Spleen (tissue), 11 donors: ENCODE measurements at regions not wholly inside any gene's neighbourhood (a gene's known extent, or its start where the extent isn't known, plus 50 kb on each side); places are given as distances from the start of the nearest gene placed in this dataset.

Experiments used
- DNase-seq: peaks from one replicate; pipeline ENCODE4 v3.0.0-alpha.2; 2020
- H3K27ac ChIP-seq, 8 donors: fragments of 200-600 bp; sonication (generic) in 7 of 8; 1 replicate in 4 of 8; 2 replicates in 4 of 8; pipeline versions ENCODE4 v1.5.0 to v1.8.0; 2016 to 2021; ENCODE audit warnings: inconsistent platforms in 4 of 8, mild to moderate bottlenecking in 4 of 8, moderate library complexity in 1 of 8
- H3K27me3 ChIP-seq, 7 donors: fragments of 200-600 bp; sonication (generic) in 6 of 7; replicated peaks in 1 of 7; 1 replicate in 4 of 7; 2 replicates in 3 of 7; pipeline versions ENCODE4 v1.5.0 to v1.8.0; 2016 to 2021; ENCODE audit warnings: inconsistent platforms in 3 of 7, mild to moderate bottlenecking in 1 of 7
- H3K36me3 ChIP-seq, 6 donors: fragments of 200-600 bp; sonication (generic) in 5 of 6; 1 replicate in 4 of 6; 2 replicates in 2 of 6; pipeline versions ENCODE4 v1.5.0 to v1.8.0; 2016 to 2021; ENCODE audit warnings: inconsistent platforms in 2 of 6
- H3K4me1 ChIP-seq, 6 donors: fragments of 200-600 bp; sonication (generic) in 5 of 6; 1 replicate in 3 of 6; 2 replicates in 3 of 6; pipeline versions ENCODE4 v1.5.0 to v1.8.0; 2016 to 2021; ENCODE audit warnings: inconsistent platforms in 3 of 6
- H3K4me3 ChIP-seq, 8 donors: fragments of 200-600 bp; sonication (generic) in 7 of 8; 1 replicate in 4 of 8; 2 replicates in 4 of 8; pipeline versions ENCODE4 v1.5.0 to v1.8.0; 2016 to 2021; ENCODE audit warnings: inconsistent platforms in 4 of 8, mild to moderate bottlenecking in 4 of 8, moderate library complexity in 2 of 8
- H3K9me3 ChIP-seq, 8 donors: fragments of 200-600 bp; sonication (generic) in 7 of 8; 1 replicate in 4 of 8; 2 replicates in 4 of 8; pipeline versions ENCODE4 v1.5.0 to v1.8.0; 2016 to 2021; ENCODE audit warnings: inconsistent platforms in 4 of 8
- CTCF ChIP-seq, 11 experiments: fragments of 200-600 bp in 7 of 11; fragments of 450-650 bp in 4 of 11; sonication (generic) in 4 of 11; IDR thresholded peaks in 8 of 11; conservative IDR thresholded peaks in 3 of 11; 1 replicate in 7 of 11; 2 replicates in 4 of 11; pipeline versions ENCODE4 v1.4.0 to v1.8.0; 2016 to 2021; ENCODE audit warnings: antibody characterized with exemption in 11 of 11, inconsistent platforms in 4 of 11, mild to moderate bottlenecking in 1 of 11
- POLR2A ChIP-seq, 3 donors: fragments of 450-650 bp; IDR thresholded peaks; one replicate each; pipeline ENCODE4 v1.5.1; 2017; ENCODE audit warnings: antibody characterized with exemption in 3 of 3, mild to moderate bottlenecking in 1 of 3
- POLR2AphosphoS5 ChIP-seq, 3 donors: sonication (generic); formaldehyde crosslinking; IDR thresholded peaks; one replicate each; pipeline ENCODE4 v1.5.1; 2017; ENCODE audit warnings: antibody characterized with exemption in 3 of 3
- WGBS, 5 donors: extraction: QIAGEN DNeasy Blood & Tissue Kit in 3 of 5; methylation state at CpG; one replicate each; pipeline versions ENCODE4 v1.1.5 to v1.1.7; 2013 to 2018; 5-methylcytosine and 5-hydroxymethylcytosine counted together
- intact Hi-C: fragments of 100-400 bp; cut with DNase I; formaldehyde crosslinking; loops from one replicate; pipeline ENCODE4 v1.15.0; 2023; ENCODE audit warnings: low total_unique reads
- donor health status: healthy with polysubstance abuse.
- donor health status: DM: no; HTN: no; CAD: no; lungs with moderate emphysema.
- donor health status: DM: no; HTN: no; CAD: no.
- donor health status: Bipolar disorder and iron deficiency.
- donor health status: healthy.
- donor health status: DM: no; HTN: no; CAD: no.
- donor health status: DM: yes; HTN: yes; CAD: no.

GRCh38 chr17:27381007-27381501, 75.2 kb upstream of the KSR1 start:
- Histone ChIP-seq H3K36me3 (no peaks in the 10 kb centered on the region), H3K27ac (peak overlapping the region in 2 of 8 donors; percentile 23 to 30), H3K9me3 (peaks cover 0 to 3% (median 0%) of the 10 kb centered on the region in 8 donors), H3K4me3 (peak overlapping the region in 1 of 8 donors; percentile 38), H3K4me1 (peaks cover 8 to 24% (median 14%) of the 10 kb centered on the region in 6 donors), H3K27me3 (peaks cover 0 to 14% (median 0%) of the 10 kb centered on the region in 7 donors)
- WGBS, 5 donors = 32 to 47% (median 35%) methylated on average over 20 to 22 of the region's 22 CpGs
- DNase-seq = peak; percentile 91
- TF ChIP-seq CTCF (IDR thresholded peaks at IDR 0.05 in 8 of 11, conservative IDR thresholded peaks at IDR 0.05 in 3 of 11) (peak; percentile 87 to 97 (median 94)), POLR2AphosphoS5 (IDR thresholded peaks at IDR 0.05) (peak; percentile 33 to 78 (median 61)), POLR2A (IDR thresholded peaks at IDR 0.05) (no peak)
- intact Hi-C loops = no loop called here

GRCh38 chr17:27382025-27382424, 74.2 kb upstream of the KSR1 start:
- H3K9me3 ChIP-seq = peaks cover 0 to 3% (median 0%) of the 10 kb centered on the region in 8 donors
- intact Hi-C loops = no loop called here
- no peak overlapping the region for H3K27ac ChIP-seq
- no peak overlapping the region for H3K4me3 ChIP-seq
- no peak for DNase-seq
- H3K4me1 ChIP-seq = peaks cover 8 to 24% (median 14%) of the 10 kb centered on the region in 6 donors
- H3K36me3 ChIP-seq = no peaks in the 10 kb centered on the region
- no peak for TF ChIP-seq POLR2AphosphoS5 (IDR thresholded peaks at IDR 0.05)
- TF ChIP-seq POLR2A (IDR thresholded peaks at IDR 0.05) = no peak
- TF ChIP-seq CTCF (IDR thresholded peaks at IDR 0.05 in 8 of 11, conservative IDR thresholded peaks at IDR 0.05 in 3 of 11) = no peak
- H3K27me3 ChIP-seq = peaks cover 0 to 14% (median 0%) of the 10 kb centered on the region in 7 donors
- WGBS, 5 donors = 86 to 94% (median 90%) methylated on average over 5 of the region's 5 CpGs

- H3K27ac ChIP-seq = no peak overlapping the region
- peak in 1 of 3 donors; percentile 16 for TF ChIP-seq POLR2AphosphoS5 (IDR thresholded peaks at IDR 0.05)
- no peak for TF ChIP-seq POLR2A (IDR thresholded peaks at IDR 0.05)
- peak in 1 of 11 experiments; percentile 9 for TF ChIP-seq CTCF (IDR thresholded peaks at IDR 0.05 in 8 of 11, conservative IDR thresholded peaks at IDR 0.05 in 3 of 11)
- H3K27me3 ChIP-seq = peaks cover 0 to 14% (median 0%) of the 10 kb centered on the region in 7 donors
- DNase-seq = no peak
- H3K4me3 ChIP-seq = no peak overlapping the region
- H3K9me3 ChIP-seq = no peaks in the 10 kb centered on the region
- 38 to 55% (median 43%) methylated on average over 6 to 7 of the region's 7 CpGs for WGBS, 5 donors
- peaks cover 8 to 28% (median 14%) of the 10 kb centered on the region in 6 donors for H3K4me1 ChIP-seq
- H3K36me3 ChIP-seq = no peaks in the 10 kb centered on the region
- intact Hi-C loops = no loop called here
Measured at GRCh38 chr17:27384261-27384701, 72.0 kb upstream of the KSR1 start.

- Histone ChIP-seq H3K9me3 (no peaks in the 10 kb centered on the region), H3K36me3 (no peaks in the 10 kb centered on the region), H3K4me1 (peaks cover 8 to 26% (median 14%) of the 10 kb centered on the region in 6 donors), H3K27ac (no peak overlapping the region), H3K4me3 (no peak overlapping the region), H3K27me3 (peaks cover 0 to 13% (median 0%) of the 10 kb centered on the region in 7 donors)
- no peak for TF ChIP-seq POLR2A (IDR thresholded peaks at IDR 0.05)
- TF ChIP-seq CTCF (IDR thresholded peaks at IDR 0.05 in 8 of 11, conservative IDR thresholded peaks at IDR 0.05 in 3 of 11) = no peak
- TF ChIP-seq POLR2AphosphoS5 (IDR thresholded peaks at IDR 0.05) = no peak
- WGBS, 5 donors = 73 to 93% (median 88%) methylated on average over 1 to 2 of the region's 2 CpGs
- intact Hi-C loops = no loop called here
- no peak for DNase-seq
Measured at GRCh38 chr17:27384726-27385125, 71.5 kb upstream of the KSR1 start.
